ENCODE measurements at regions not wholly inside any gene's neighbourhood (a gene's known extent, or its start where the extent isn't known, plus 50 kb on each side); places are given as distances from the start of the nearest gene placed in this dataset.

DNA sequence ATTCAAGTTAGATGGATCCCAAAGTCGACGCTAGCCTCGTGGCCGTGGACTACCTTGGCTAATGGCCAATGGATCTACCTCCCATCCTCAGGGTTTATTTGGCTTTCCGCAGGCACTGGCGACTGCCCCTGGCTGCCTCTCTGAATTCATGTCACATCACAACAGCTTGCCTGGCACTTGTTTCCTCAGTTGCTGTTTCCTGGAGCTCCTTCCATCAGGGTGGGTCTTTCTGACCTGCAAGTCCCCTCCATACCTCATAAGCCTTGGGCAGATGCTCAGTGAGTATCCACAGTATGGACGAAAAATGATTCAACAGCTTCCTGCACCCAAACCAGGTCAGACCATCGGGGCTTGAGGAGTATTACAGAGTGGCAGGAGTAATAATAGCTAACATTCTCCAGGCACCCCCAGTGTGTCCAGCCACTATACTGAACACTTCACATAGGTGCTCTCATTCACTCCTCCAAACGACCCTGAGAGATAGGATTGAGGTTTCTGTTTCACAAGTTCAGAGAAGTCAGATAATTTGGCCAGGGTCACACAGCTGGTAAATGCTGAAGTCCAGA, 311.5 kb downstream of the TLE3 start:
- TF ChIP-seq EZH2phosphoT487 (IDR thresholded peaks at IDR 0.05; ENCODE audit: borderline replicate concordance) = no peak
- TF ChIP-seq, protein P1, sequence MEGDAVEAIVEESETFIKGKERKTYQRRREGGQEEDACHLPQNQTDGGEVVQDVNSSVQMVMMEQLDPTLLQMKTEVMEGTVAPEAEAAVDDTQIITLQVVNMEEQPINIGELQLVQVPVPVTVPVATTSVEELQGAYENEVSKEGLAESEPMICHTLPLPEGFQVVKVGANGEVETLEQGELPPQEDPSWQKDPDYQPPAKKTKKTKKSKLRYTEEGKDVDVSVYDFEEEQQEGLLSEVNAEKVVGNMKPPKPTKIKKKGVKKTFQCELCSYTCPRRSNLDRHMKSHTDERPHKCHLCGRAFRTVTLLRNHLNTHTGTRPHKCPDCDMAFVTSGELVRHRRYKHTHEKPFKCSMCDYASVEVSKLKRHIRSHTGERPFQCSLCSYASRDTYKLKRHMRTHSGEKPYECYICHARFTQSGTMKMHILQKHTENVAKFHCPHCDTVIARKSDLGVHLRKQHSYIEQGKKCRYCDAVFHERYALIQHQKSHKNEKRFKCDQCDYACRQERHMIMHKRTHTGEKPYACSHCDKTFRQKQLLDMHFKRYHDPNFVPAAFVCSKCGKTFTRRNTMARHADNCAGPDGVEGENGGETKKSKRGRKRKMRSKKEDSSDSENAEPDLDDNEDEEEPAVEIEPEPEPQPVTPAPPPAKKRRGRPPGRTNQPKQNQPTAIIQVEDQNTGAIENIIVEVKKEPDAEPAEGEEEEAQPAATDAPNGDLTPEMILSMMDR (conservative IDR thresholded peaks at IDR 0.05; ENCODE audit: low read length) = no peak

Data from Loucy (cell line).